NCI-H2196 treated with DMSO at 0.1 percent for 48 hours (cell line): ENCODE measurements at regions not wholly inside any gene's neighbourhood (a gene's known extent, or its start where the extent isn't known, plus 50 kb on each side); places are given as distances from the start of the nearest gene placed in this dataset.
"Not testable (repeated sequence)": the region's sequence is repeated elsewhere in the genome, so short reads cannot be mapped to it uniquely, and the experiment has no call there.

Experiments
- DNase-seq: peaks from one replicate; lab custom pipeline; 2025; ENCODE audit not compliant: unreplicated experiment; lab: John Stamatoyannopoulos, UW

GRCh38 chr1:30138891-30139290, 584.5 kb downstream of the MATN1 start:
- no peak for DNase-seq

GRCh38 chr1:30137001-30137400, 586.4 kb downstream of the MATN1 start:
- no peak for DNase-seq

DNA sequence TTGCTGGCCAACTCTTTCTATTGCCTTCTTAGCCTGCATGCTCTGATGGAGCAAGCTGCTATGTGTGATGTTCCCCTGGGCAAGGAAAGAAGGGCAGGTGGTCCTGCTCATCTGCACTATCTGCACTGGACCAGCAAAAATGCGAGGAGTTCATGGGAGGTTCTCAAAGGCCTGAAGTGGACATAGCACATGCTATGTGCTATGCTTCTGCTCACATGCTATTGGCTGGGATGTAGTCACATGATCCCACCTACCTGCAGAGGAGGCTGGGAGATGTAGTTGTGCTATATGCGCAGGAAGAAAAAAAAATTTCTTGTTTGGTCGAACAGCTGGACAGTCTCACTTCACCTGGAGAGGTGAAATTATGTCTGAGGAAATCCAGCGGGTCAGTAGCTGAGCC, 587.7 kb downstream of the MATN1 start:
- no peak for DNase-seq

- no peak for DNase-seq
Measured at GRCh38 chr1:30134466-30135217, 588.7 kb downstream of the MATN1 start.

GRCh38 chr1:30133414-30134055, 589.9 kb downstream of the MATN1 start:
- DNase-seq, result no peak

DNA sequence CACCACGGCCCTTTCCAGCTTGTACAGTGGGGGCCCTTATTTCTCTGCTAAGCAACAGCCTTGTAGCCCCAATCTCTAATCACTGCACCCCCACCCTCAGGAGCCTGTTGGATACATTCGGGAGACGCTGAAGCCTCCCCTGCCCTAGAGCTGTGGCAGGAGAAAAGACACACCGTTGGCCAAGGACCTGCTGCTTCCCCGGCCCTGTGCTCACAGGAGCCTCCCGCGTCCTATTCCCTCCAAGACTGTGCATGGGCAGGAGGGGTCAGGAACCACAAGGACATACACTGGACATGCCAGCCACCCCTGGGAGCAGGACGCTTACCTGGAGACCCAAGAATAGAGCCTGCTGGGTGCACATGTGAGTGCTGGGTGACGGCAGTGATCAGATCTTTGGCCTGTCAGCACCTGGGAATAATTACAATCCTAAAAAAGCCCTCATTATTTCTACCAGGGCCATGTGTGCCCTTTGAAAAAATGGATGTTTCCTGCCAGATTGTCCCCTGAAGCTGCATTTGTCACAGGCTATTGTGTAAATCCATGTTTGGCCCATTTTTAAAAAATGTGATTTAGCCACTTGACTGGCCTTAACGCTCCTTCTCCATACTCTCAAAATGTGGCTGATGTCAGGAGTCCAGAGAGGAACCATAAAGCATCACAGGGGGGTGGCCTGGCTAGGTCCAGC, 590.6 kb downstream of the MATN1 start:
- DNase-seq, result no peak

DNA sequence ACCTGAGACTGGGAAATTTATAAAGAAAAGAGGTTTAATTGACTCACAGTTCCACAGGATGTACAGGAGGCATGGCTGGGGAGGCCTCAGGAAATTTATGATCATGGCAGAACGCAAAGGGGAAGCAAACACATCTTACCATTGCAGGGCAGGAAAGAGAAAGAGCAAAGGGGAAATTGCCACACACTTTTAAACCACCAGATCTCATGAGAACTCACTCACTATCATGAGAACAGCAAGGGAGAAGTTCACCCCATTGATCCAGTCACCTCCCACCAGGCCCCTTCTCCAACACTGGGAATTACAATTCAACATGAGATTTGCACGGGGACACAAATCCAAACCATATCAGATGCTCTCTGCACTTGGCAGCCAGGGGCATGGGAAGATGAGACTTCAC, 592.8 kb downstream of the MATN1 start:
- not testable (repeated sequence) for DNase-seq

- no peak for DNase-seq
Measured at GRCh38 chr1:30130099-30130498, 593.3 kb downstream of the MATN1 start.

DNA sequence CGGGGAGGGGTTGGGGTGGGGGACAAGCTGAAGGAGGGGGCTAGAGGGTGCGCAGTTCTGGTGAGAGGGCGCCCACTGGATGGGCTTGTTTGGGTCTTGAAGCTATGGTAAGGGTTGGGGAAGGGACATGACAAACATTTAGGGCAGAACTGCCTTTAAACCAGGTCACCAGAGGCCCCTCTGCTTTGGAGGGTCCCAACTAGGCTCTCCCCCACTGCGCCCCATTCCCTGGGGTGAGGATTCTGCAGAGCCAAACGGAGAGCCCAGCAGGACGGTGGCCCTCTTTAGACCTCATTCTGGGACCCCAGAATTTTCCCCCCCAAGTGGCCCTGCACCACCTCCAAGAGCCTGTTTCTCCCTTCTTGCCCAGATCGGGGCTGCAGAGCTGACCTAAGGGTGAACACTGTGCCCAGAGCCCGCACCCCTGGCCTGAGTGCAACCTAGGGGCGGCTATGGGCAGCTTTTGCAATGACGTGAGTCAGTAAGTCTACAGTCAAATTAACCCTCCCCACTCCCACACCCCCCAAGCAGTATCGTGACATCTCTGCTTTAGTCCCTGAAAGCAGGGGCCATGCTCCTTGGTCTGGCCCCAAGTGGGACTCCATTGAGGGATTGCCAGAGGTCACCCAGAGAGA, 593.8 kb downstream of the MATN1 start:
- no peak for DNase-seq

DNA sequence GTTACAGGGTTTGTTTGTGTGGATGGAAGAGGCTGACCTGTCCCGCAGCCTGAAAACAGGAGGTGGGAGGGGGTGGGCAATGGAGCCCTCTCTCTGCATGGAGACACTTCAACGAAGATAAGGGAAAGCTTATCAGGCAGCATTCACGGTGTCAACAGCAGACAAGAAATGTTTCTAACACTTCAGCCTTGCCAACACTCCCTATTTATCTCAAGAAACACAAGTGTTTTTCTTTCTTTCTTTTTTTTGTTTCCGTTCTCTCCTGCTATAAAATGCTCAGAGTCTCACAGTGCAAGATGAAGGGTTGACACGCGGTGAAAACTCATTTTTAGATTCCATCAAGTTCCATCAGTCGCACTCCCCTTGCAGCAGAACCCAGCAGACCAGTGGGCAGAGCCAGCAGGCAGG, 594.4 kb downstream of the MATN1 start:
- DNase-seq, result no peak

- DNase-seq, result no peak
Measured at GRCh38 chr1:30126848-30127247, 596.5 kb downstream of the MATN1 start.

- no peak for DNase-seq
Measured at GRCh38 chr1:30125821-30126170, 597.6 kb downstream of the MATN1 start.

DNA sequence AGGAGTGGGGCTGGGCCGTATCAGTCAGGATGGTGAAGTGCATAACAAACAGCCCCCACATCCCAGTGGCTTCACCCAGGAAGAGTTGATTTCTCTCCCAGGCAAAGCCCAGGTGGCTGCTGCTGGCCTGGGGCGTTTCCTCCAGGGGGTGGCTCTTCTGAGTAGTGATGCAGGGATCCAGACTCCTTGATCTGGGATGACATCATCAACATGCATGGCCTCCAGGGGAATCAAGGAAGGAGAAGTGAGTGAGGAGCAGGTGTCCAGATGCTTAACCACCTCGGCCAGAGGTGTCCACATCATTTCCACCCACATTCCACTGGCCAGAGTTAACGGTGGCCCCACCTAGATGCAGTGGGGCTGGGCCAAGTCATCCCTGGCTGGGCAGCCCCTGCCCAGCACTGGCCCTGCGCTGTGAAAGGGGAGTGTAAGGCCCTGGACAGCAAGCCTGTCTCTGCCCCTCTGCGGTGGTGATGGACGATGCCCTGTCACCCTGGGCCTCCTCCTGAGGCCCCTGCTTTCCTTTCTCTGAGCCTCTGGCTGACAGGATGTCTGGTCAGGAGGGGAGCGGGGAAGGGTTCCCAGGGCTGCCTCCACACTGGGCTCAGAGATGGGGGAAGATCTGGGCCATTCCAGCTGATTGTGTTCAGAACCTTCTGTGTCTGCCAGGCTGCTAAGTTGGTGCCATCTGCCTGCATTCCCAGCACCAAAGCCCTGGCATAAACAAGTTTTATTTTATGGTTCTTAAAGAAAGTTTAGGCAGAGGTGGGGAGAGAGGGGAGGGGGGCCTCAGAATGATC, 598.2 kb downstream of the MATN1 start:
- no peak for DNase-seq

GRCh38 chr1:30123896-30124295, 599.5 kb downstream of the MATN1 start:
- no peak for DNase-seq

DNA sequence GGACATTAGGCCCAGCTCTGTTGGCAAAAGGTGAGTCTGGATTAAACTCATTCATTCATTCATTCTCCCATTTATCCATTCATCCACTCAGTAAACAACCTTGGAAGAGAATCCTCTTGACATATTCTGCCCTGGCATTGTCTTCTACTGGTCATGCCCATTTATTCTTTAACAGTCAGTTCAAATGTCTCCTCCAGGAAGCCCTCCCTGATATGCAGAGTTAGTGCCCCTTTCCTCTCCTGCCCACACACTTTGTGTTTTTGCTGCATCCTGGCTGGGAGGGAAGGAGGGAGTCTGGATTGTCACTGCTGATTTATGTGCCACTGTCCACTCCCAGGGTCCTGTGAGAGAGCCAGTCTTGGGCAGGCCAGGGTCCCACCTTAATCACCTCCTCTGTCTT, 600.3 kb downstream of the MATN1 start:
- DNase-seq, result no peak

DNA sequence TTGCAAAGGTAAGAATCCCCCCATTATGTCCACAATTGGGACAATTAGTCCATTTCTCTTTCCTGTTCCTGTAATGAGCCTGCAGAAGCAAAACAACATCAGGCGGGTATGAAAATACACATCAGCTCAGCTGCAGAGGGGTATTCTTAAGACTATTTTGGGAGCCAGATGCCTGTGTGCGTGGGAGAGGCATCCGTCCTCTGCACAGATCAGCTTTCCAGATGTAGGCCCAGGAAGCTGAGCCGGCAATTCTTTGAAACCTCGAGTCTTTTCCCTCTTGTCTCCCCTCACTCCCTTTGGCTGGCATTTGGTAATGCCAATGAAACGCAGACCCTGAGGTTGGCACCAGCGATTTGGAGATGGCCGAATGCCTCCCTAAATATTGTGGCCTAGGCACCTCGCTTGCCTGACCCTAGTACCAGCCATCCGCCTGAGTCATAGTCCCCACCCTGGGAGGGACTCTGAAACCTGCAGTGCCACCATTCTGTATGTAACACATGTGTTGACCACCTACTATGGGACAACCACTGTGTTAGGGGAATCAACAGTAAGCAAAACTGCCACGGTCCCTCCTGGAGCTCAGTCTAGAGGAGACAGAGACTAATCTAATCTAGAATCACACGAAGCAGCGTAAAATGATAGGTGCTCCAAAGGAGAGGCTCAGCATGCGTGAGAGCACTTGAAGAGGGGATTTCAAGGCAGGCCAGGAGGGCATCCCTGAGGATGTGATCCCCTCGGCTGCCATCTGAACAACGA, 603.0 kb downstream of the MATN1 start:
- DNase-seq, result no peak

- no peak for DNase-seq
Measured at GRCh38 chr1:30117685-30118084, 605.7 kb downstream of the MATN1 start.

DNA sequence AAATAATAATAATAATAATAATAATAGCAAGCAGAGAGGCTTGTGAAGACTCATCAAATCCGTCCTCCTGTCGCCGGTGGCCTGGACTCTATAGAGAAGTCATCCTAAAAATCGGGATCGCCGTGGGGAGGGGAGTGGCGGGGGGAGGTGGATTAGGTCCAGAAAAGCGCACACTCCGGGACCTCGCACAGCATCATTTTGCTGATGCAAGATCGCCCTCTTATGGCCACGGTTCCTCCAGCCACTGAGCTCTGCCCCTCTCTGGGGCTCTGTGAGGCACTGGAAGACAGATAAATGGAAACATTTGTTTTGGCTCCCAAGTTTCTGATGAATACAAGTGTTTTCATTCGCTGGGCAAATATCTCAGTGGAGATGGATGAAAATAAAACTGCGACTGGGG, 612.0 kb downstream of the MATN1 start:
- peak; percentile 19 for DNase-seq

GRCh38 chr1:30110846-30111245, 612.5 kb downstream of the MATN1 start:
- DNase-seq, result no peak

DNA sequence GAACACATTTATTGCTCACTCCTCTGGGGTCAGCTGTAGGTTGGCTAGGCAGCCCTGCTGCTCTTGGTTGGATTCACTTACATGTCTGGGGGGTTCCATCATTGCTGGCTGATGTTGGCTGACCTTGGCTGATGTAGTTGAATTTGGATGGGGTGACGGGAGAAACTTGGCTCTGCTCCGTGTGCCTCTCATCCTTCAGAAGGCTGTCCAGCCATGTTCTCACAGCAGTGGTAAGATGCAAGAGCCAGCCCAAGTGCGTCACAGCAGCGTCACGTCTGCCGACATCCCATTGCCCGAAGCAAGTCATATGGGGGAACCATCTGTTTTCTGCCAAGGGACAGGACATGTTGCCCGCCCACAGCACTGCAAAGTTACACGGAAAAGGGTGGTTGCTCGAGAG, 613.5 kb downstream of the MATN1 start:
- no peak for DNase-seq
